ENCODE measurements at regions not wholly inside any gene's neighbourhood (a gene's known extent, or its start where the extent isn't known, plus 50 kb on each side); places are given as distances from the start of the nearest gene placed in this dataset.

DNA sequence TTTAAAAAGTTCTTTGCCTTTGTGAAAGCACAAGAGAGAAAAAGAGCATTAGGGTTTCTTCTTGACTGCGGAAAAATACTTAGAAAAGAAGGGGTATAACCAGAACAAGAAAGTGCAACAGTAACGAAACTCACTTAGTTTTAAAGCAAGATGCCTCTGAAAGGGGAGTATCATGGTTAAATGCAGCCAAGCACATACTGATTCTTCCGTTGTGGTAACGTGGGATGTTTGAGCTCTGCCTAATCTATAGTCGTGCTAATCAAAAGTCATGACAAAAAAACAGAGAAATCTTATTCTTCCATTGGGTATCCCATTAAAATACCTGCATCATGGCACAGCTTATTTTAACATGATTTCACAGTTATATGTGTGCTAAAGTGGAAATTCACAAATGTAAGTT lies 187.8 kb upstream of the LRFN5 start:
- H3K4me3 ChIP-seq (replicated peaks; ENCODE audit: low read depth, low read length): no peak overlapping the region
- TF ChIP-seq, protein P1, sequence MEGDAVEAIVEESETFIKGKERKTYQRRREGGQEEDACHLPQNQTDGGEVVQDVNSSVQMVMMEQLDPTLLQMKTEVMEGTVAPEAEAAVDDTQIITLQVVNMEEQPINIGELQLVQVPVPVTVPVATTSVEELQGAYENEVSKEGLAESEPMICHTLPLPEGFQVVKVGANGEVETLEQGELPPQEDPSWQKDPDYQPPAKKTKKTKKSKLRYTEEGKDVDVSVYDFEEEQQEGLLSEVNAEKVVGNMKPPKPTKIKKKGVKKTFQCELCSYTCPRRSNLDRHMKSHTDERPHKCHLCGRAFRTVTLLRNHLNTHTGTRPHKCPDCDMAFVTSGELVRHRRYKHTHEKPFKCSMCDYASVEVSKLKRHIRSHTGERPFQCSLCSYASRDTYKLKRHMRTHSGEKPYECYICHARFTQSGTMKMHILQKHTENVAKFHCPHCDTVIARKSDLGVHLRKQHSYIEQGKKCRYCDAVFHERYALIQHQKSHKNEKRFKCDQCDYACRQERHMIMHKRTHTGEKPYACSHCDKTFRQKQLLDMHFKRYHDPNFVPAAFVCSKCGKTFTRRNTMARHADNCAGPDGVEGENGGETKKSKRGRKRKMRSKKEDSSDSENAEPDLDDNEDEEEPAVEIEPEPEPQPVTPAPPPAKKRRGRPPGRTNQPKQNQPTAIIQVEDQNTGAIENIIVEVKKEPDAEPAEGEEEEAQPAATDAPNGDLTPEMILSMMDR (IDR thresholded peaks at IDR 0.05; ENCODE audit: low read length, missing control alignments): no peak
- DNase-seq (ENCODE audit: low read depth): no peak

GRCh38 chr14:41409806-41410205 lies 196.9 kb upstream of the LRFN5 start:
- no peak for DNase-seq (ENCODE audit: low read depth)
- H3K4me3 ChIP-seq (replicated peaks; ENCODE audit: low read depth, low read length): no peak overlapping the region
- TF ChIP-seq, protein P1 (IDR thresholded peaks at IDR 0.05; ENCODE audit: low read length, missing control alignments): no peak

GRCh38 chr14:41404126-41404525 lies 202.6 kb upstream of the LRFN5 start:
- DNase-seq (ENCODE audit: low read depth): peak; percentile 84
- H3K4me3 ChIP-seq (replicated peaks; ENCODE audit: low read depth, low read length): no peak overlapping the region
- TF ChIP-seq, protein P1 (IDR thresholded peaks at IDR 0.05; ENCODE audit: low read length, missing control alignments): no peak

DNA sequence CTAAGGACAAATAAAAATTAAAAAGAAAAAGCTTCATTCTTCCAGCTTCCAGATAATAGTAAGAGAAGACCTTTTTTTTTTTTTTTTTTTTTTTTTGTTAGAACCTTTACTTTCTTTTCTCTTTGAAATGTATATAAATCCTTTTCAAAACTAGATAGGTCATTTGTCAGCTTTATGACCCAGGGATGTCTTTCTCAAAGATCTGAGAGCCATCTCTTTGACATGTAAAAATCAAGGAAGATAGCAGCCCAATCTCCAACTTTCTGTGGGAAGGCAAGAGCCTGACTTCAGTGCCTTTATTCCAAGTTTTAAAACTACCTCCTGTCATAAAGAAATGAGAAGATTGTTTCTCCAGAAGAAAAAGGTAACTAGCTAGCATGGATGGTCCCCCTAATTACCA lies 203.3 kb upstream of the LRFN5 start:
- TF ChIP-seq, protein P1 (IDR thresholded peaks at IDR 0.05; ENCODE audit: low read length, missing control alignments): no peak
- H3K4me3 ChIP-seq (replicated peaks; ENCODE audit: low read depth, low read length): no peak overlapping the region
- DNase-seq (ENCODE audit: low read depth): no peak

- no peak overlapping the region for H3K4me3 ChIP-seq (replicated peaks; ENCODE audit: low read depth, low read length)
These were observed 208.8 kb upstream of the LRFN5 start for GRCh38 chr14:41397926-41398325.

DNA sequence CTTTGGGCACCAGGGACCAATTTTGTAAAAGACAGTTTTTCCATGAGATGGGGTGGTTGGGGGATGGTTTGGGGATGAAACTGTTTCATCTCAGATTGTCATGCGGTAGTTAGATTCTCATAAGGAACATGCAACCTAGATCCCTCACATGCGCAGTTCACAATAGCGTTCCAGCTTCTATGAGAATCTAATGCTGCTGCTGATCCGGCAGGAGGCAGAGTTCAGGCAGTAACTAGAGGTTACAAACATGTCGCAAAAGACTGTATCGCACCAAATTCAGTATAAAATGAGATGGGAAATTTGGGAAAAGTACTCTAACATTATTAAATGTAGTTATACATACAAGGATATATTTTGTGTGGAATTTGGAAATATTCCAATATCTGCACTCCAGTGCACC lies 213.2 kb upstream of the LRFN5 start:
- TF ChIP-seq, protein P1 (IDR thresholded peaks at IDR 0.05; ENCODE audit: low read length, missing control alignments): no peak
- H3K4me3 ChIP-seq (replicated peaks; ENCODE audit: low read depth, low read length): no peak overlapping the region
- no peak for DNase-seq (ENCODE audit: low read depth)

More at GRCh38 chr14:41397926-41398325, 208.8 kb upstream of the LRFN5 start:
- DNase-seq (ENCODE audit: low read depth): no peak
- TF ChIP-seq, protein P1 (IDR thresholded peaks at IDR 0.05; ENCODE audit: low read length, missing control alignments): no peak

DNA sequence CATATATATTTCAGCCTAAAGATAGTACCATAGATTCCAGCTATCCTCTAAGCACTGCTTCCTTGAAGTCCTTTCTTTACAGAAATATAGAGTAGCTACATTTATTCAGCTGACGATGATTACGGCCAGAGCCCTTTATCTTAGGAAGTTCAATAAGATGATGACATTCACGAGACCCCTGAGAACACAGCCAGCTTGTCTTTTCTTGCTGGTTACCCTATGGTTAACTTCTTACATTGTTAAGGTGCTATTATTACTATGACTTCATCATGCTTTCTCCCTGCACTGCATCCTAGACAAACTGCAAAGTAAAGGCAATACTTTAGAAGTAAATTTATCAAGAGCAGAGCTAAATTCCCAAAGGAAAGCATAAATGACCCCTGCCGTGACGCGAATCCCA lies 214.4 kb upstream of the LRFN5 start:
- TF ChIP-seq, protein P1 (IDR thresholded peaks at IDR 0.05; ENCODE audit: low read length, missing control alignments): no peak

More for the DNA sequence above, 214.4 kb upstream of the LRFN5 start:
- no peak for DNase-seq (ENCODE audit: low read depth)
- no peak overlapping the region for H3K4me3 ChIP-seq (replicated peaks; ENCODE audit: low read depth, low read length)
